Tibial nerve (tissue), 4 donors: ENCODE measurements at regions not wholly inside any gene's neighbourhood (a gene's known extent, or its start where the extent isn't known, plus 50 kb on each side); places are given as distances from the start of the nearest gene placed in this dataset.

Source experiments
- DNase-seq, 2 donors: peaks; one replicate each; pipeline ENCODE4 v3.0.0-alpha.2; 2019; ENCODE audit warnings: low spot score in 2 of 2
- H3K27ac ChIP-seq, 4 donors: fragments of 200-600 bp; sonication (generic) in 3 of 4; one replicate each; pipeline ENCODE4 v1.5.1; 2017 to 2019; ENCODE audit warnings: mild to moderate bottlenecking in 1 of 4
- H3K27me3 ChIP-seq, 2 donors: fragments of 200-600 bp; sonication (generic) in 1 of 2; one replicate each; pipeline versions ENCODE4 v1.5.1 to v1.6.0; 2017 to 2019
- H3K36me3 ChIP-seq, 3 donors: fragments of 200-600 bp; sonication (generic); one replicate each; pipeline ENCODE4 v1.5.1; 2018 to 2019
- H3K4me1 ChIP-seq, 4 donors: fragments of 200-600 bp; sonication (generic) in 3 of 4; one replicate each; pipeline ENCODE4 v1.5.1; 2017 to 2019
- H3K4me3 ChIP-seq, 4 donors: fragments of 200-600 bp; sonication (generic) in 3 of 4; one replicate each; pipeline ENCODE4 v1.5.1; 2017 to 2019; ENCODE audit warnings: mild to moderate bottlenecking in 1 of 4, moderate library complexity in 1 of 4
- H3K9me3 ChIP-seq, 4 donors: fragments of 200-600 bp; sonication (generic) in 3 of 4; one replicate each; pipeline ENCODE4 v1.5.1; 2017 to 2019
- CTCF ChIP-seq, 5 experiments: fragments of 200-600 bp in 3 of 5; fragments of 450-650 bp in 2 of 5; sonication (generic) in 3 of 5; IDR thresholded peaks; one replicate each; pipeline ENCODE4 v1.5.1; 2016 to 2019; ENCODE audit warnings: antibody characterized with exemption in 5 of 5, mild to moderate bottlenecking in 3 of 5, moderate library complexity in 2 of 5
- EP300 ChIP-seq, 2 donors: sonication (generic); formaldehyde crosslinking; IDR thresholded peaks; one replicate each; pipeline ENCODE4 v1.6.1; 2017; ENCODE audit warnings: antibody characterized with exemption in 2 of 2, mild to moderate bottlenecking in 1 of 2
- POLR2A ChIP-seq, 2 donors: fragments of 450-650 bp; IDR thresholded peaks; one replicate each; pipeline ENCODE4 v1.6.1; 2017; ENCODE audit warnings: antibody characterized with exemption in 2 of 2, mild to moderate bottlenecking in 2 of 2, moderate library complexity in 2 of 2
- WGBS, 2 donors: methylation state at CpG; one replicate each; pipeline ENCODE4 v1.1.5; 2018; 5-methylcytosine and 5-hydroxymethylcytosine counted together

GRCh38 chr11:38274031-38274430, 1676.0 kb upstream of the RAG2 start:
- no peak overlapping the region for H3K27ac ChIP-seq
- TF ChIP-seq EP300 (IDR thresholded peaks at IDR 0.05): no peak
- no peak for TF ChIP-seq CTCF (IDR thresholded peaks at IDR 0.05)
- no peak for TF ChIP-seq POLR2A (IDR thresholded peaks at IDR 0.05)
- H3K36me3 ChIP-seq: no peaks in the 10 kb centered on the region
- peaks cover 0 to 9% (median 0%) of the 10 kb centered on the region in 4 donors for H3K9me3 ChIP-seq
- no peak for DNase-seq
- H3K4me1 ChIP-seq: no peaks in the 10 kb centered on the region
- no peaks in the 10 kb centered on the region for H3K27me3 ChIP-seq
- 64 to 70% methylated on average over 2 of the region's 2 CpGs for WGBS, 2 donors
- no peak overlapping the region for H3K4me3 ChIP-seq

- H3K27me3 ChIP-seq: no peaks in the 10 kb centered on the region
- H3K4me3 ChIP-seq: no peak overlapping the region
- 46 to 52% methylated on average over 4 of the region's 4 CpGs for WGBS, 2 donors
- no peak for TF ChIP-seq EP300 (IDR thresholded peaks at IDR 0.05)
- no peak for TF ChIP-seq CTCF (IDR thresholded peaks at IDR 0.05)
- no peak for TF ChIP-seq POLR2A (IDR thresholded peaks at IDR 0.05)
- H3K27ac ChIP-seq: no peak overlapping the region
- no peak for DNase-seq
- H3K36me3 ChIP-seq: no peaks in the 10 kb centered on the region
- no peaks in the 10 kb centered on the region for H3K4me1 ChIP-seq
- peaks cover 0 to 3% (median 0%) of the 10 kb centered on the region in 4 donors for H3K9me3 ChIP-seq
These were observed 1674.3 kb upstream of the RAG2 start for GRCh38 chr11:38272376-38272775.

- no peak for TF ChIP-seq CTCF (IDR thresholded peaks at IDR 0.05)
- TF ChIP-seq POLR2A (IDR thresholded peaks at IDR 0.05): no peak
- no peak for TF ChIP-seq EP300 (IDR thresholded peaks at IDR 0.05)
- Histone ChIP-seq H3K4me3 (no peak overlapping the region), H3K9me3 (peaks cover 0 to 3% (median 0%) of the 10 kb centered on the region in 4 donors), H3K27ac (no peak overlapping the region), H3K27me3 (no peaks in the 10 kb centered on the region), H3K4me1 (no peaks in the 10 kb centered on the region), H3K36me3 (no peaks in the 10 kb centered on the region)
- 76 to 89% methylated on average over 3 of the region's 3 CpGs for WGBS, 2 donors
- DNase-seq: no peak
These were observed 1668.7 kb upstream of the RAG2 start for GRCh38 chr11:38266691-38267090.

GRCh38 chr11:38256436-38256835, 1658.4 kb upstream of the RAG2 start:
- H3K9me3 ChIP-seq: no peaks in the 10 kb centered on the region
- no peak for TF ChIP-seq EP300 (IDR thresholded peaks at IDR 0.05)
- TF ChIP-seq POLR2A (IDR thresholded peaks at IDR 0.05): no peak
- no peak for TF ChIP-seq CTCF (IDR thresholded peaks at IDR 0.05)
- H3K4me3 ChIP-seq: no peak overlapping the region
- H3K36me3 ChIP-seq: no peaks in the 10 kb centered on the region
- H3K4me1 ChIP-seq: no peaks in the 10 kb centered on the region
- H3K27ac ChIP-seq: no peak overlapping the region
- no peak for DNase-seq
- H3K27me3 ChIP-seq: no peaks in the 10 kb centered on the region

- no peaks in the 10 kb centered on the region for H3K4me1 ChIP-seq
- H3K36me3 ChIP-seq: no peaks in the 10 kb centered on the region
- no peak for DNase-seq
- TF ChIP-seq CTCF (IDR thresholded peaks at IDR 0.05) (no peak), EP300 (IDR thresholded peaks at IDR 0.05) (no peak), POLR2A (IDR thresholded peaks at IDR 0.05) (no peak)
- H3K27ac ChIP-seq: no peak overlapping the region
- no peak overlapping the region for H3K4me3 ChIP-seq
- H3K9me3 ChIP-seq: no peaks in the 10 kb centered on the region
- H3K27me3 ChIP-seq: no peaks in the 10 kb centered on the region
- WGBS, 2 donors: 81 to 93% methylated on average over 2 of the region's 2 CpGs
These were observed 1656.9 kb upstream of the RAG2 start for GRCh38 chr11:38254913-38255312.
